ENCODE measurements at regions not wholly inside any gene's neighbourhood (a gene's known extent, or its start where the extent isn't known, plus 50 kb on each side); places are given as distances from the start of the nearest gene placed in this dataset.
"Not testable (repeated sequence)": the region's sequence is repeated elsewhere in the genome, so short reads cannot be mapped to it uniquely, and the experiment has no call there.

GRCh38 chr2:242117305-242117704 lies 247.8 kb downstream of the RTP5 start:
- TF ChIP-seq EZH2 (IDR thresholded peaks at IDR 0.05; ENCODE audit: insufficient read depth, poor library complexity, severe bottlenecking); EZH2phosphoT487 (IDR thresholded peaks at IDR 0.05; ENCODE audit: insufficient read depth, low read depth): not testable (repeated sequence)

Measured in GM23248 (cell line).